MCF 10A (cell line): ENCODE measurements at regions not wholly inside any gene's neighbourhood (a gene's known extent, or its start where the extent isn't known, plus 50 kb on each side); places are given as distances from the start of the nearest gene placed in this dataset.

ENCODE experiments used
- BruUV-seq: library from RNA; stranded (reverse); fragments of 400-500 nt; replicated peaks from 2 replicates; lab custom pipeline; 2021; lab: Mats Ljungman, UMichigan
- CTCF ChIA-PET: fragments of 300-600 bp; sonication (Branson Sonifier 250); formaldehyde crosslinking; extraction: SDS; loops from one replicate; lab custom pipeline; 2021; ENCODE audit warnings: antibody characterized with exemption, inconsistent platforms; lab: Yijun Ruan, JAX
- POLR2A ChIA-PET: fragments of 300-600, 350-650 bp; sonication (Branson Sonifier 250); formaldehyde crosslinking; extraction: SDS; loops from one replicate; lab custom pipeline; 2020; ENCODE audit warnings: antibody characterized with exemption, inconsistent platforms; lab: Yijun Ruan, JAX
- DNase-seq: peaks from one replicate; pipeline ENCODE4 v3.0.0-alpha.2; 2018; ENCODE audit not compliant: unreplicated experiment
- H3K27ac Mint-ChIP-seq: one replicate; pipeline ENCODE4 v1.8.0; 2022; ENCODE audit warnings: mild to moderate bottlenecking, low read depth, mixed read lengths; ENCODE audit not compliant: unreplicated experiment
- H3K27me3 Mint-ChIP-seq: one replicate; pipeline ENCODE4 v1.8.0; 2022; ENCODE audit warnings: mixed read lengths; ENCODE audit not compliant: insufficient read depth, unreplicated experiment
- H3K36me3 Mint-ChIP-seq: one replicate; pipeline ENCODE4 v1.8.0; 2022; ENCODE audit warnings: mild to moderate bottlenecking, moderate library complexity, mixed read lengths; ENCODE audit not compliant: insufficient read depth, unreplicated experiment
- H3K4me1 Mint-ChIP-seq: one replicate; pipeline ENCODE4 v1.8.0; 2022; ENCODE audit warnings: mixed read lengths; ENCODE audit not compliant: insufficient read depth, unreplicated experiment
- H3K4me3 Mint-ChIP-seq: one replicate; pipeline ENCODE4 v1.8.0; 2022; ENCODE audit warnings: mild to moderate bottlenecking, moderate library complexity, mixed read lengths; ENCODE audit not compliant: unreplicated experiment
- H3K9me3 Mint-ChIP-seq: one replicate; pipeline ENCODE4 v1.8.0; 2022; ENCODE audit warnings: mixed read lengths; ENCODE audit not compliant: unreplicated experiment
- CTCF ChIP-seq: fragments of 200-600 bp; IDR thresholded peaks from one replicate; pipeline ENCODE4 v1.8.0; 2022; ENCODE audit warnings: antibody characterized with exemption, mild to moderate bottlenecking; ENCODE audit not compliant: unreplicated experiment
- intact Hi-C: fragments of 100-400 bp; cut with micrococcal nuclease; formaldehyde crosslinking; loops from 2 replicates; pipeline ENCODE4 v1.14.1; 2022

GRCh38 chr18:79615091-79615490, 64.5 kb upstream of the CTDP1 start:
- intact Hi-C loops: no loop called here
- Mint-ChIP-seq H3K27ac (no peak overlapping the region), H3K9me3 (no peaks in the 10 kb centered on the region), H3K36me3 (no peaks in the 10 kb centered on the region), H3K4me1 (no peaks in the 10 kb centered on the region), H3K27me3 (no peaks in the 10 kb centered on the region), H3K4me3 (no peak overlapping the region)
- no peak for DNase-seq
- TF ChIP-seq CTCF: no peak
- ChIA-PET POLR2A (no interaction called here), CTCF (no interaction called here)
- no TSS peak for BruUV-seq

GRCh38 chr18:79615586-79615985, 64.0 kb upstream of the CTDP1 start:
- intact Hi-C loops: no loop called here
- no peak overlapping the region for H3K27ac Mint-ChIP-seq
- ChIA-PET POLR2A (no interaction called here), CTCF (no interaction called here)
- no peaks in the 10 kb centered on the region for H3K4me1 Mint-ChIP-seq
- H3K9me3 Mint-ChIP-seq: no peaks in the 10 kb centered on the region
- BruUV-seq: no TSS peak
- no peaks in the 10 kb centered on the region for H3K36me3 Mint-ChIP-seq
- no peaks in the 10 kb centered on the region for H3K27me3 Mint-ChIP-seq
- H3K4me3 Mint-ChIP-seq: no peak overlapping the region
- no peak for TF ChIP-seq CTCF
- DNase-seq: no peak

GRCh38 chr18:79616651-79617510, 62.7 kb upstream of the CTDP1 start:
- no TSS peak for BruUV-seq
- Mint-ChIP-seq H3K36me3 (no peaks in the 10 kb centered on the region), H3K27me3 (no peaks in the 10 kb centered on the region), H3K4me1 (no peaks in the 10 kb centered on the region), H3K4me3 (no peak overlapping the region), H3K9me3 (no peaks in the 10 kb centered on the region), H3K27ac (no peak overlapping the region)
- intact Hi-C loops: no loop called here
- TF ChIP-seq CTCF: no peak
- DNase-seq: no peak
- ChIA-PET CTCF (no interaction called here), POLR2A (no interaction called here)

GRCh38 chr18:79617511-79618500, 61.8 kb upstream of the CTDP1 start:
- Mint-ChIP-seq H3K4me3 (no peak overlapping the region), H3K36me3 (peaks cover 1% of the 10 kb centered on the region), H3K27me3 (no peaks in the 10 kb centered on the region), H3K9me3 (peaks cover 2% of the 10 kb centered on the region), H3K27ac (no peak overlapping the region), H3K4me1 (no peaks in the 10 kb centered on the region)
- no TSS peak for BruUV-seq
- POLR2A ChIA-PET: interaction anchor here (0.6 kb wide), 1 partner anchor 1531 kb away, joined by 4 read pairs; no protein-coding TSS in a partner anchor
- CTCF ChIA-PET: no interaction called here
- no peak for DNase-seq
- TF ChIP-seq CTCF: no peak
- intact Hi-C loops: no loop called here
